Breast epithelium (tissue), 4 donors: ENCODE measurements at regions not wholly inside any gene's neighbourhood (a gene's known extent, or its start where the extent isn't known, plus 50 kb on each side); places are given as distances from the start of the nearest gene placed in this dataset.

ENCODE experiments used
- DNase-seq, 2 donors: peaks; one replicate each; pipeline ENCODE4 v3.0.0-alpha.2; 2019; ENCODE audit warnings: low spot score in 2 of 2
- H3K27ac ChIP-seq, 2 donors: fragments of 200-600 bp; sonication (generic) in 1 of 2; one replicate each; pipeline ENCODE4 v1.5.1; 2016 to 2019; ENCODE audit warnings: mild to moderate bottlenecking in 1 of 2
- H3K27me3 ChIP-seq, 2 donors: fragments of 200-600 bp; sonication (generic) in 1 of 2; one replicate each; pipeline versions ENCODE4 v1.5.1 to v1.6.0; 2017 to 2019; ENCODE audit warnings: control low read depth in 1 of 2, mild to moderate bottlenecking in 1 of 2
- H3K36me3 ChIP-seq: fragments of 200-600 bp; one replicate; pipeline ENCODE4 v1.5.1; 2019
- H3K4me1 ChIP-seq, 2 donors: fragments of 200-600 bp; sonication (generic); one replicate each; pipeline ENCODE4 v1.5.1; 2016 to 2019; ENCODE audit warnings: control low read depth in 1 of 2
- H3K4me3 ChIP-seq, 3 donors: fragments of 200-600 bp; sonication (generic); 1 replicate in 2 of 3; 2 replicates in 1 of 3; pipeline ENCODE4 v1.5.1; 2016 to 2019; ENCODE audit warnings: mild to moderate bottlenecking in 3 of 3, moderate library complexity in 2 of 3
- H3K9me3 ChIP-seq, 2 donors: fragments of 200-600 bp; sonication (generic) in 1 of 2; one replicate each; pipeline ENCODE4 v1.5.1; 2016 to 2019; ENCODE audit warnings: control low read depth in 1 of 2
- CTCF ChIP-seq, 3 donors: fragments of 450-650 bp; IDR thresholded peaks; one replicate each; pipeline ENCODE4 v1.5.1; 2016 to 2017; ENCODE audit warnings: antibody characterized with exemption in 3 of 3, mild to moderate bottlenecking in 3 of 3, moderate library complexity in 3 of 3
- POLR2A ChIP-seq: fragments of 450-650 bp; IDR thresholded peaks from one replicate; pipeline ENCODE4 v1.6.1; 2016; ENCODE audit warnings: antibody characterized with exemption, mild to moderate bottlenecking, moderate library complexity
- POLR2AphosphoS5 ChIP-seq, 3 donors: sonication (generic); formaldehyde crosslinking; IDR thresholded peaks; one replicate each; pipeline ENCODE4 v1.6.1; 2017; ENCODE audit warnings: antibody characterized with exemption in 3 of 3
- intact Hi-C: fragments of 100-400 bp; cut with DNase I; formaldehyde crosslinking; loops from one replicate; pipeline ENCODE4 v1.15.1; 2023; ENCODE audit warnings: low total_unique reads

GRCh38 chr2:30374380-30374779 lies 72.7 kb upstream of the LCLAT1 start:
- TF ChIP-seq POLR2AphosphoS5 (IDR thresholded peaks at IDR 0.05): no peak
- TF ChIP-seq CTCF (IDR thresholded peaks at IDR 0.05): no peak
- no peak for TF ChIP-seq POLR2A
- H3K27me3 ChIP-seq: no peaks in the 10 kb centered on the region
- intact Hi-C loops: no loop called here
- no peaks in the 10 kb centered on the region for H3K4me1 ChIP-seq
- no peak for DNase-seq
- H3K36me3 ChIP-seq: no peaks in the 10 kb centered on the region
- no peak overlapping the region for H3K27ac ChIP-seq
- H3K4me3 ChIP-seq: no peak overlapping the region
- H3K9me3 ChIP-seq: no peaks in the 10 kb centered on the region

GRCh38 chr2:30375915-30376314 lies 71.1 kb upstream of the LCLAT1 start:
- DNase-seq: no peak
- intact Hi-C loops: no loop called here
- Histone ChIP-seq H3K9me3 (no peaks in the 10 kb centered on the region), H3K27ac (no peak overlapping the region), H3K4me1 (no peaks in the 10 kb centered on the region), H3K36me3 (no peaks in the 10 kb centered on the region), H3K4me3 (no peak overlapping the region), H3K27me3 (no peaks in the 10 kb centered on the region)
- TF ChIP-seq POLR2A (no peak), CTCF (IDR thresholded peaks at IDR 0.05) (no peak), POLR2AphosphoS5 (IDR thresholded peaks at IDR 0.05) (no peak)

GRCh38 chr2:30379481-30379880 lies 67.6 kb upstream of the LCLAT1 start:
- Histone ChIP-seq H3K27ac (no peak overlapping the region), H3K36me3 (no peaks in the 10 kb centered on the region), H3K4me1 (no peaks in the 10 kb centered on the region), H3K4me3 (no peak overlapping the region), H3K9me3 (no peaks in the 10 kb centered on the region), H3K27me3 (peaks cover 0 to 5% of the 10 kb centered on the region in 2 donors)
- intact Hi-C loops: no loop called here
- no peak for DNase-seq
- TF ChIP-seq POLR2AphosphoS5 (IDR thresholded peaks at IDR 0.05): no peak
- no peak for TF ChIP-seq CTCF (IDR thresholded peaks at IDR 0.05)
- TF ChIP-seq POLR2A: no peak

GRCh38 chr2:30380824-30381223 lies 66.2 kb upstream of the LCLAT1 start:
- DNase-seq: no peak
- TF ChIP-seq POLR2A (no peak), POLR2AphosphoS5 (IDR thresholded peaks at IDR 0.05) (no peak), CTCF (IDR thresholded peaks at IDR 0.05) (no peak)
- peaks cover 0 to 5% of the 10 kb centered on the region in 2 donors for H3K27me3 ChIP-seq
- H3K4me3 ChIP-seq: no peak overlapping the region
- no peaks in the 10 kb centered on the region for H3K36me3 ChIP-seq
- no peaks in the 10 kb centered on the region for H3K4me1 ChIP-seq
- no peak overlapping the region for H3K27ac ChIP-seq
- H3K9me3 ChIP-seq: no peaks in the 10 kb centered on the region
- intact Hi-C loops: no loop called here

GRCh38 chr2:30382162-30382783 lies 64.8 kb upstream of the LCLAT1 start:
- H3K27ac ChIP-seq: no peak overlapping the region
- H3K4me3 ChIP-seq: no peak overlapping the region
- H3K9me3 ChIP-seq: no peaks in the 10 kb centered on the region
- H3K27me3 ChIP-seq: peaks cover 0 to 5% of the 10 kb centered on the region in 2 donors
- TF ChIP-seq POLR2AphosphoS5 (IDR thresholded peaks at IDR 0.05): no peak
- TF ChIP-seq POLR2A: no peak
- no peak for TF ChIP-seq CTCF (IDR thresholded peaks at IDR 0.05)
- DNase-seq: no peak
- intact Hi-C loops: no loop called here
- H3K4me1 ChIP-seq: no peaks in the 10 kb centered on the region
- no peaks in the 10 kb centered on the region for H3K36me3 ChIP-seq
